ENCODE measurements at regions not wholly inside any gene's neighbourhood (a gene's known extent, or its start where the extent isn't known, plus 50 kb on each side); places are given as distances from the start of the nearest gene placed in this dataset.

DNA sequence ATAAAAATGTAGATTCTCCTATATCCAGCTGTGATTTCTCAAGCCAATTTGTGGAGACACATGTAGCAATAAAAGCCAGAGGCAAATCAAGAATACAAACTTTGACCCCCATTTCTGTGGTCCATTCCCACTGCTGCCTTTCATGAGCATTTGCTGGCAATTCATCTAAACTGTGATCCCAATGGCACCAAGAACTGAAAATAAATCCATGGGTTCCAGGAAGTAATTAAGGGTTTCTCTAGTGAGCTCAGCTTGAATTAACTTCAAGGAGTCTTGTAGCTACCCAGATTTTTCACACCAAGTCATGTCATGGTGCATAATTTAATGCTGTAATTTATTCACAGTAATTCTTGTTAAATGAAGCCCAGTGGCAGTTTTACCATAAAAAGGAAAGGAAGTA is 145.0 kb upstream of the SMC2 start:
- Histone ChIP-seq H3K27ac (no peak overlapping the region), H4K20me1 (ENCODE audit: insufficient read depth) (no peaks in the 10 kb centered on the region), H3K79me2 (ENCODE audit: low read depth) (no peaks in the 10 kb centered on the region), H3K4me2 (no peak overlapping the region), H3F3A (ENCODE audit: insufficient read depth, low read depth) (no peaks in the 10 kb centered on the region), H3K27me3 (ENCODE audit: insufficient read depth, low read depth) (no peaks in the 10 kb centered on the region), H2AFZ (no peak overlapping the region), H3K4me1 (replicated peaks; ENCODE audit: insufficient read depth) (no peaks in the 10 kb centered on the region), H3K9me2 (ENCODE audit: insufficient read depth) (no peaks in the 10 kb centered on the region), H3K36me3 (ENCODE audit: low read depth) (no peaks in the 10 kb centered on the region), H3K9me3 (ENCODE audit: insufficient read depth, low read depth) (no peaks in the 10 kb centered on the region), H3K4me3 (no peak overlapping the region)
- no TSS peak for BruUV-seq (replicated peaks)
- CTCF ChIA-PET = no interaction called here
- intact Hi-C loops (cut with micrococcal nuclease; ENCODE audit: unreplicated experiment) = no loop called here
- POLR2A ChIA-PET (ENCODE audit: unreplicated experiment) = no interaction called here
- no peak for TF ChIP-seq EZH2 (IDR thresholded peaks at IDR 0.05; ENCODE audit: low read depth)
- TF ChIP-seq, protein P1, sequence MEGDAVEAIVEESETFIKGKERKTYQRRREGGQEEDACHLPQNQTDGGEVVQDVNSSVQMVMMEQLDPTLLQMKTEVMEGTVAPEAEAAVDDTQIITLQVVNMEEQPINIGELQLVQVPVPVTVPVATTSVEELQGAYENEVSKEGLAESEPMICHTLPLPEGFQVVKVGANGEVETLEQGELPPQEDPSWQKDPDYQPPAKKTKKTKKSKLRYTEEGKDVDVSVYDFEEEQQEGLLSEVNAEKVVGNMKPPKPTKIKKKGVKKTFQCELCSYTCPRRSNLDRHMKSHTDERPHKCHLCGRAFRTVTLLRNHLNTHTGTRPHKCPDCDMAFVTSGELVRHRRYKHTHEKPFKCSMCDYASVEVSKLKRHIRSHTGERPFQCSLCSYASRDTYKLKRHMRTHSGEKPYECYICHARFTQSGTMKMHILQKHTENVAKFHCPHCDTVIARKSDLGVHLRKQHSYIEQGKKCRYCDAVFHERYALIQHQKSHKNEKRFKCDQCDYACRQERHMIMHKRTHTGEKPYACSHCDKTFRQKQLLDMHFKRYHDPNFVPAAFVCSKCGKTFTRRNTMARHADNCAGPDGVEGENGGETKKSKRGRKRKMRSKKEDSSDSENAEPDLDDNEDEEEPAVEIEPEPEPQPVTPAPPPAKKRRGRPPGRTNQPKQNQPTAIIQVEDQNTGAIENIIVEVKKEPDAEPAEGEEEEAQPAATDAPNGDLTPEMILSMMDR (conservative IDR thresholded peaks at IDR 0.05) = no peak
- no peak for DNase-seq

DNA sequence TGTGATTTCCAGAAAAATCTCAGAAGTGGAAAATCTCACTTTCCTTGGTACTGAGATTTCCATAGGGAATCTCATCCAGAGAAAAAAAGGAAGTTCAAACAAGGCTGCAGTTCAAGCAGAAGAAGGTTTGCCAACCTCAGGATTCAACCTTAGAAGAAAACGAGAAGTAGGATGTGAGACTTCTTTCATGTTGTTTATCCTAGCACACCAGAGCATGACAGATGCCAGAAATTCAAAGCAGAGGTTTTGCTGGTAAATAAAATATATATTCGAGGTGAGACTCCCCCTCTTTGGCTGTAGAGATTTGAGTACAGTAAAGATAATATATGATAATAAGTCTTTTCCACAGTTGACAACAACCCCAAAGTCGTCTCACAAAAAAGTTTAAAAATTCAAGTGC is 116.9 kb upstream of the SMC2 start:
- CTCF ChIA-PET = no interaction called here

DNA sequence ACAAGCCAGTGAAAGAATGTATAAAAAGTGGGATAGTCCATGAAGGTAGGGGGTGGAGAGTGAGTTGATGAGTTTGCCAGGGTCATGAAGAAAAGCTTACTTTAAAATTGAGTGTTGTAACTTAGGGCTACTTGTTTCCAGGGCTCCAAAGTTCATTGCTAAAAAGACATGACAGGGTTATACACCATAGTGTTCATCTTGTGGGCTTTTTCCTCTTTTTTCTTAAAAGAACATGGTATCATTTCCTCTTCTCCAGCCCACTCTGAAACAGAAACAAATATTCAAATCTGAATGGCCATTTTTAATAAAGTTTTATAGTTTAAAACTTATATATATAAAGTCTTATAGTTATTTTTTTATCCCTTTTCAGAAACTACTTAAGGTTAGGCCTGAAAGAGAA is 115.7 kb upstream of the SMC2 start:
- Histone ChIP-seq H2AFZ (no peak overlapping the region), H3K27ac (no peak overlapping the region), H3K27me3 (ENCODE audit: insufficient read depth, low read depth) (no peaks in the 10 kb centered on the region), H3K4me3 (no peak overlapping the region), H4K20me1 (ENCODE audit: insufficient read depth) (no peaks in the 10 kb centered on the region), H3K36me3 (ENCODE audit: low read depth) (no peaks in the 10 kb centered on the region), H3F3A (ENCODE audit: insufficient read depth, low read depth) (no peaks in the 10 kb centered on the region), H3K4me2 (no peak overlapping the region), H3K9me2 (ENCODE audit: insufficient read depth) (no peaks in the 10 kb centered on the region; the same call in 1 of the 2 replicates), H3K9me3 (ENCODE audit: insufficient read depth, low read depth) (no peaks in the 10 kb centered on the region), H3K79me2 (ENCODE audit: low read depth) (no peaks in the 10 kb centered on the region), H3K4me1 (replicated peaks; ENCODE audit: insufficient read depth) (no peaks in the 10 kb centered on the region)
- ChIA-PET POLR2A (ENCODE audit: unreplicated experiment) (no interaction called here), CTCF (no interaction called here)
- TF ChIP-seq, protein P1 (conservative IDR thresholded peaks at IDR 0.05) = no peak
- TF ChIP-seq EZH2 (IDR thresholded peaks at IDR 0.05; ENCODE audit: low read depth) = no peak
- no peak for DNase-seq
- intact Hi-C loops (cut with micrococcal nuclease; ENCODE audit: unreplicated experiment) = no loop called here
- no TSS peak for BruUV-seq (replicated peaks)

More for the DNA sequence above, 116.9 kb upstream of the SMC2 start:
- no peak overlapping the region for H2AFZ ChIP-seq
- no peak for DNase-seq
- no peaks in the 10 kb centered on the region for H3K79me2 ChIP-seq (ENCODE audit: low read depth)
- H3K9me2 ChIP-seq (ENCODE audit: insufficient read depth) = no peaks in the 10 kb centered on the region; the same call in 1 of the 2 replicates
- H3F3A ChIP-seq (ENCODE audit: insufficient read depth, low read depth) = no peaks in the 10 kb centered on the region
- no peaks in the 10 kb centered on the region for H3K36me3 ChIP-seq (ENCODE audit: low read depth)
- H3K27me3 ChIP-seq (ENCODE audit: insufficient read depth, low read depth) = no peaks in the 10 kb centered on the region
- no peak for TF ChIP-seq EZH2 (IDR thresholded peaks at IDR 0.05; ENCODE audit: low read depth)
- TF ChIP-seq, protein P1 (conservative IDR thresholded peaks at IDR 0.05) = no peak
- no peak overlapping the region for H3K4me3 ChIP-seq
- POLR2A ChIA-PET (ENCODE audit: unreplicated experiment) = no interaction called here
- intact Hi-C loops (cut with micrococcal nuclease; ENCODE audit: unreplicated experiment) = no loop called here
- H3K4me2 ChIP-seq = no peak overlapping the region
- H4K20me1 ChIP-seq (ENCODE audit: insufficient read depth) = no peaks in the 10 kb centered on the region
- H3K4me1 ChIP-seq (replicated peaks; ENCODE audit: insufficient read depth) = no peaks in the 10 kb centered on the region
- H3K27ac ChIP-seq = no peak overlapping the region
- no TSS peak for BruUV-seq (replicated peaks)
- H3K9me3 ChIP-seq (ENCODE audit: insufficient read depth, low read depth) = no peaks in the 10 kb centered on the region

Measured in PC-9 (cell line).